Right renal pelvis (tissue), 4 donors: ENCODE measurements at regions not wholly inside any gene's neighbourhood (a gene's known extent, or its start where the extent isn't known, plus 50 kb on each side); places are given as distances from the start of the nearest gene placed in this dataset.

Experiments used
- DNase-seq, 4 donors: peaks; one replicate each; pipeline ENCODE4 v3.0.0-alpha.2; 2013; ENCODE audit warnings: low read depth in 4 of 4, low spot score in 3 of 4, missing footprints in 1 of 4

DNA sequence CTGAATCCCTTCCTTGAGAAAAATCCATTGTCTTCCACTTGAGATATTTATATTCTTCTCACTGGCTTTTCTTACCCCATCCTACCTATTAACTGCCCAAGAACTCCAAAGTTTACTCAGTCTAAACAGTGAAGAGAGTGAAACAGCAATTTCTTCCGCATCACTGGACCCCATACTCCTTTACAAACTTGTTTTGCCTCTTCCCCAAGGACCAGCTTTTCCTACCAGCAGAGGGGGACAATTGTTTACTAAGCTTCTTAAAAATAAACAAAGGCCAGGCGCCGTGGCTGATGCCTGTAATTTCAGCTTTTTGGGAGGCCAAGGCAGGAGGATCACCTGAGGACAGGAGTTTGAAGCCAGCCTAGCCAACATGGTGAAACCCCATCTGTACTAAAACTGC lies 52.0 kb downstream of the LRATD1 start:
- no peak for DNase-seq

DNA sequence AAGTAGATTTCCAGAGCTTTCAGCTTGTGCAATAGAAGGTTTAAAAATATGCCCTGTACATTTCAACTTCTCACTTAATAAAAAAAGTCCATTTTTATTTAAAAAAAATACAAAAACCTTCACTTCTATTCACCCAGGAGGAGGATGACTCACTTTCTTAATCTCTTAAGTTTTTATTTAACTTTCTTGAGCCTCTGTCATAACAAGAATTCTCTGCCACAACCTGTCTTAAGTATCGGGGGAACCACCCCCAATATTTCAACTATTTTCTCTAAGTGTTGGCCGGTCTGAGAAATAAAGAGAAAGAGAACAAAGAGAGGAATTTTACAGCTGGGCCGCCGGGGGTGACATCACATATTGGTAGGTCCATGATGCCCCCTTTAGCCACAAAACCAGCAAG lies 58.4 kb downstream of the LRATD1 start:
- DNase-seq = no peak

DNA sequence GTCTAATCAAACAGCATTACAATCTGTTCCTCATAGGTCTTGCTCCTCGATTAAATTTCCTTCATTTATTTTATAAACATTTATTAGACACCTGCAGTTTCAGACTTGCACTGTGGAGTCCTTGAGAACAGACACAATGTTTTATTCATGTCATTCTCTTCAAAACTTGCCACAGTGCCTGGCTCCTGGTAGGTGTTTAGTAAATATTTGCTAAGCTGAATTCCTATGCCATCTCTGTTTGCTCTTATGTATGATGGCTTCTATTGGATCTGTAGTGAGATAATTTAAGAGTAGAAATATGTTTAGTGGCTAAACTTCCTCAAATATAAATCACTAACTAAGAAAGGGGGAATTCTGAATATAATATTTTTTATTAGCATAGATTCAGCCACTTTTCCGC lies 61.4 kb downstream of the LRATD1 start:
- DNase-seq = no peak

DNA sequence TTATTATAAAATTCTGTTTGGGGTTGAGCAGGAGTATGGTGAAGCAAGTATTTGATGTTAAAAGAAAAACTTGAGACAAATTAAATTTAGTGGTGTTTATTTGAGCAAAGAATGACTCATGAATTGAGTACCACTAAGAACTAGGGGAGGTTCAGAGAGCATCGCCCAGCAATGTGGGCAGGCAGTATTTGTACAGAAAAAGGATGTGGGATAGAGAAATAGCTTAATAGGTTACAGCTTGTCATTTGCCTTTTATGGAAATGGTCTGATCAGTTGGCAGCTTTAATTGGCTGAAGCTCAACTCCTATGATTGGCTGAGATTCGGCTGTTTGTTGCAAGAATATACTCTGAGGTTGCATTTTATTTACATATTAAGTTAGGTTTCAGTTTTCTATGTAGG lies 68.2 kb downstream of the LRATD1 start:
- no peak for DNase-seq

DNA sequence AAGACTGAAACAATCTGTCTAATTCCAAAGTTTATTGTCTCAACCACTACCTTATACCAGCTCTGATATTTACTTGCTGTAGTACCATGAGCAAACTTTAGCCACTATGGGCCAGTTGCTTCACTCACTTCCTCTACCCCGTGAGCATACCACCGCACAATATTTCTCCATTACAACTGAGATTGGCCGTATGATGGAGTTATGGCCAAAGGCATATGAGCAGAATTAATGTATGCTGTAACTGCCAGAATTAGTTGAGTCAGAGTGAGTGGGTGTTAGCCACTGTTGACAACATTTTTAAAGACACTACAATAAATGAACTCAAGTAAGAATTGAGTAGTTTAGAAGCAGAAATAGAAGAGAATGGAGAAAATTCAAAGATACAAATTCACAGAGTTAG lies 69.7 kb downstream of the LRATD1 start:
- no peak for DNase-seq

DNA sequence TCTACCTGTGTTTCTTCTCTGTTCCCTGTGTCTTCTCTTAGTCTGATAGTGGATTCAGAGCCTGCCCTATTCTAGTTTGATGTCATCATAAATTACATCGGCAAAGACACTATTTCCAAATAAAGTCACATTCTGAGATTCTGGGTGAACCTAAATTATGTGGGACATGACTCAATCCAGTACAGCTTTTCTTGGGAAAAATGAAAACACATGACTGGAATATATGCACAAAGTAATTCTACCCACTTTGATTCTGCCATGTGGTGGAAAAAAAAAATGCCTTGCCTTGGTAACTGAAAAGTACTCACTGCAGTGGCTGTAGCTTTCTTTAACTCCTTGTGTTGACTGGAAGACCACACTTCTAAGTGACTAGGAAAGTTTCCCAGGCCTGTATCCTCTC lies 73.7 kb downstream of the LRATD1 start:
- no peak for DNase-seq

DNA sequence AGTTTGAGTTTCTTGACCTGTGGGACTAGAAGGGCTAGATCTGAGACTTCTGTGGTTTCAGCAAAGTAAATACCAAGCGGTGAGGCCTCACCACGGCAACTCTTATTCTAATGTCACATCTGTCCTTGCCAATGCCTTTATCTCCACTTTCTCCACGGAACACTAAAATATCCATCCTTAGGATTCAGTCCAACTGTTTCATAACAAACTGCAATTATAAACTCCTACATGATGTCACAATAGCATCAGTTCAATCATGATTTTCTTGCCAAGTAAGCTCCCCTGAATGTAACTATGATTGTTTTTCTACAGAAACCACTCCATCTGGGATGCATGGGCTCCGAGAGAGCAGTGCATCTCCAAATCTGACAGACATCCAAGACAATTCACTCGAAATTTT lies 79.6 kb downstream of the LRATD1 start:
- DNase-seq = no peak

DNA sequence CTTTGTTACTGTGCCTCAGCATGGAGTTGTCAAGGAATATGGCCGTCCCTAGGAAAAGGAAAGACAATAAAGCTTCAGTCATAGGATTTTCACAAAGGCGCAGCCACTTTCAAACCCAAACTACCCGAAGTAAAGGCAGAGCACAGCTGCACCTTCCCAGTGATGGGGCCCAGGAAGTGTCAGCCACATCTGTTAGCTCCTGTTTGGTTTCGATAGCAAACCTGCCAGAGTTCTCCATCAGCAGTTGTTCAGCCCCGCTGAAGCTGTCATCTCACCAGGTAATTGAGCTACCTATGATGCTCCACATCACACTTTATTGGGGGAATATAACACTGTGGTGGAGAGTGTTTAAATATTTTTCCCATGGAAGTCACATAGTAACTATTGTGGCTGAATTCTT lies 80.7 kb downstream of the LRATD1 start:
- DNase-seq = no peak

DNA sequence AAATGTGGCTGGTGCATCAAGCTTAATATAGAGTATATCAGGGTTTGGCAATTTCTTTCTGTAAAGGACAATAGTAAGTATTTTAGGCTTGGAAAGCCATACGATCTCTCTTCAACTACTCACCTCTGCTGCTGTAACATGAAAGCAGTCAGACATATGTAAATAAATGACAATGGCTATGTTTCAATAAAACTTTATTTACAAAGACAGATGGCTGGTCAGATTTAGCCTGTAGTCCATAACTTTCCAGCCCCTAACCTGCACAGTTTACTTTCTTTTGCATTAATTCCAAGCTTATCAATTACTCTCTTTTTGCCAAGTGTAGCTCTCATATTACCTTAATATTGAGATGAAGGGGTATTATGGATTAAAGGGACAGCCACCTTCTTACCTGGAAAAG lies 83.1 kb downstream of the LRATD1 start:
- no peak for DNase-seq

DNA sequence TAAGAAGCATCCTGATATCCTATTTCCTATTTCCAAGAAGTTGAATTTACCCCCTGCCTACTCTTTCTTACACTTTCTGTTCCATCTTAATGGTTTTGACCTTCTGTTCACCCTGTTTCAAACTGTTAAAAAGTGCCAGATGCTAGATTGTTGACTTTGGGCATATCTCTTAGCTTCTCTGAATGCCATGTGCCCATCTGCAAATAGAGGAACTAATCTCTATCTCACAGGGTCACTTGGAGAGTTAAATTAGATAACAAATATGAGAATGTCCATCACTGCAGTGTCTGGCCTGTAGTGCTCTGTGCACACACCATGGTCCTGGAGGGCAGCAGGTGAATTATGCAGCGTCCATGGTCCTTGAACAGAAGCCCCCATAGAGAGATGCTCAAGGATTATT lies 83.8 kb downstream of the LRATD1 start:
- no peak for DNase-seq

DNA sequence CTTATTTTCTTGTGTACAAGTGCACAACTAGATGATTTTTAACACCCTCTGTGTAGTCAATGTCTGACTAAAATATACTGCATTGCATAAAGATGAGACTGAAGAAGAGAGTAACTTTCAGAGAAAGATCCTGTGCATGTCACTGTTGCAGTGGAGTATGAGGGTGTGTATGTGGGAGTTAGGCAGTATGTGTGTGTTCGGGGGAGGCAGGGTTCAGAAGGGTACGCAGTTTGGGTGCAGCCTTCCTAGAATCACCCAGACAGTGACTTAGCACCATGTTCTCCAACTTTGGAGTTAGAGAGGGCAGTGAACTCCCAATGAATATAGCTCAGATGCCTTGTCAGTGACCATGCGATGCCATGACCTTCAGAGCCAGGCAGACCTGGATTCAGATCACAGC lies 84.6 kb downstream of the LRATD1 start:
- DNase-seq = no peak

DNA sequence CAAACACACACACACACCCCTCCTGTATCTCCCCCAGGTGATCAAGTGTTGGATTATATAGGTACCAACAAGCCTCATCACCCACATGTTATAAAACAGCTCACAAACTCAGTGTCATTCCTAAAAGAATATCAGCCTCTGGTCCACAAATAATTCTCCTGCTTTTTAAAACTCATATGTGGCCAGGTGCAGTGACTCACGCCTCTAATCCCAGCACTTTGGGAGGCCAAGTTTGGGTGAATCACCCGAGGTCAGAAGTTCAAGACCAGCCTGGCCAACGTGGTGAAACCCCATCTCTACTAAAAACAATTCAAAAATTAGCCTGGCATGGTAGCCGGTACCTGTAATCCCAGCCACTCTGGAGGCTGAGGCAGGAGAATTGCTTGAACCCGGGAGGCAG lies 87.8 kb downstream of the LRATD1 start:
- no peak for DNase-seq

DNA sequence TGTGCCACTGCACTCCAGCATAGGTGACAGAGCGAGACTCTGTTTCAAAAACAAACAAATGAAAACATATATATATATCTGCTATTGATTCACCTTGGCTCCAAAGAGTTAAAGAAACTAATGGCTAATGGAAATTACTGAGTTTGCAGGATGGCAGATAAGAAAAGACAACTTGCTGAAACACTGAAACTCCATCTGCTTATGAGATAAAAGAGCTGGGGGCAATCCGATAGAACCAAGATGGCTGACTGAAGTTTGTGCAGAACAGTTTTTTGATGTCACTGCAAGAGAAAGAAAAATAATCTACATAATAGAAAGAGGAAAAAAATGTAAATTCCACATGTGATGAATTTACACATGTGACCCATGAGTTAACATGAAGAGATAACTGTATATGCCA lies 88.2 kb downstream of the LRATD1 start:
- no peak for DNase-seq

DNA sequence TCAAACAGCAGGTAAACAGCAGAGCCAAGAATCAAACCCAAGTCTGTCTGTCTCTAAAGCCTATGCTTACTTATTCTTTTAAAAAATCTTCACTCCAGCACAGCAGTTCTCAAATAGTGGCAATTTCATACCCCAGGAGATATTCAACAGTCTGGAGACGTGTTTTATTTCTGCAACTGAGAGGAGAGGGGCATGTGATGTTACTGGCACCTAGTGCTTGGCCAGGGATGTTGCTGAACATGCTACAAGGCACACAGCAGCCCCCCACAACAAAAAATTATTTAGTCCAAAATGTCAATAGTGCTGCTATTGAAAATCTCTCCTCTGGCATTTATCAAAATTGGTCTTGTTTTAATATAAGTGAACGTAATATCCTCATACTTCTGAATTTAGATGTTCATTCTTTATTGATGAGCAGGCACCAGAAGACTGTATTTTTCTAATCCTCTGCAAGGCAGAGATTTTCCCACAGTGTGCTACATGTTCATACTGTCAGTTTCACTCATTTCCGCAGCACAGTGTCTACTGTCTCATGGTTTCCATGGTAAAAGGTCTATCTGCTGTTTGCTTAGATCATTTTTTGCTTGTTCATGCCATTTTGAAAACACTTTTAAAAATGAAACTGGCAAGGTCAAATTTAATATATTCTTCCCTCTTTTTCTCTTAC lies 90.5 kb downstream of the LRATD1 start:
- DNase-seq = no peak

DNA sequence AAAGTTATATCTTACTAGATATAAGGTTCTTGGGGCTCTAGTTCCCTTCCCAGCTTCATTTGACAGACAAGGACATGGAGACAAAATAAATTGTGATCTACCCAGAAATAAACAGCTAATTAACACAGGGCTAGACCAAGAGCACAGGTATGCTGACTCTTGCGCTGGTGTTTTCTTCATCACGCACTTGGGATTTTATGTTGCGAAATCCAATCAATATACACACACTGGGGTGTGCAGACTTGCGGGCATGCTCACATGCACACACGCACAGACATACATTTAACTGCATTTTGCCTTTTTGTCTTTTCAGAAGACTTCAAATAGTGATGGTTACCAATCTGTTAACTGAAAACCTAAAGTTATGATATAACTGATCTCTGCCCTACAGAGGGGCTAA lies 91.2 kb downstream of the LRATD1 start:
- DNase-seq = no peak

DNA sequence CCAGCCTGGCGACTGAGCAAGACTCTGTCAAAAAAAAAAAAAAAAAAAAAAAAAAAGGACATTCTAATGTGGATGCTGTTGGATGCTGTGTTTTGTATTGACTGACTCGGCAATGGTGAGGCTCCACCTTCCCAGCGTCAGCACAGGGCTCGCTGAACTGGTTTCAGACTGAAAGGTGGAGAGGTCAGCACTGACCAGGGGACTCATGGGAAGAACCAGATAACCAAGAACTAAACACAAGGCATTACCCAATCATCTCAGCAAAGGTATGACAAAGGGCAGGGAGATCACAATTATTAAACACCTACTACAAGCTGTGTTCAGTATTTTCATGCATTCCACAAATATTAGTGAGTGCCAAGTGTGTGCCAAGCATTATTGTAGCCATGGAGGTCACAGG lies 103.2 kb downstream of the LRATD1 start:
- no peak for DNase-seq

DNA sequence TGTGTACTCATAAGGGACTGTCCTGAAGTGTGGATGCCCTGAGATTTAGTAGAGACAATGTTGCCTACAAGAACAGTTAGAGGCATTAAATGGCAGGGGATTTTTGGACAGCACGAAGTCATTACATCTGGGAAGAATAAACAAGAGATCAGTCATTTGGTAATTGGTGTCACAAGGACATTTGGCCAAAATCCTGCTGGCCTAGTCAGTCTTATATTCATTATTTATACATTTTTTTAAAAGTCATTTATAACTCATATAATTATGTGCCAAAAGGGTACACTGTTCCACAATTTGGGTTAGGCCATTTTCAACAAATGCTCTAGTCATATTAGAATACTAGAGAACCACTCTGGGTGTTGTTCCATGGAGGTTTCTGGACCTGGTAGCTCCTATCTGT lies 104.7 kb downstream of the LRATD1 start:
- DNase-seq = no peak

DNA sequence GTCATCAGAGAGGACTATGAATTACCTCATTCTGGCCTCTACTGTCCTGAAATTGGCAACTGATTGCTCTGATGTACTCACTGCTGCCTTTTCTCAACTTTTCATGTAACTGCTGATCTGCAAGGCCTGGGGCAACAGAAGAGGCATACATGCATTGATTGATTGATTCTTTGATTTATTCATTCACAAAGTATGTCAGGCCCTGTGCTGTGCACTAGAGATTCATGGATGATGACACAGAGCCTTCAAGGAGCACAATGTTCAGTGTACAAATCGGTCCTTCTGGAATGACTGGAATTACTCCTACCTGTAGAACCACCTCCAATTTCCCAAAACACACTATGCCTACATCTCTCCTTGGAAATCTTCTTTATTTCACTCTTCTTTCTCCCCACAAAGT lies 111.3 kb downstream of the LRATD1 start:
- no peak for DNase-seq

DNA sequence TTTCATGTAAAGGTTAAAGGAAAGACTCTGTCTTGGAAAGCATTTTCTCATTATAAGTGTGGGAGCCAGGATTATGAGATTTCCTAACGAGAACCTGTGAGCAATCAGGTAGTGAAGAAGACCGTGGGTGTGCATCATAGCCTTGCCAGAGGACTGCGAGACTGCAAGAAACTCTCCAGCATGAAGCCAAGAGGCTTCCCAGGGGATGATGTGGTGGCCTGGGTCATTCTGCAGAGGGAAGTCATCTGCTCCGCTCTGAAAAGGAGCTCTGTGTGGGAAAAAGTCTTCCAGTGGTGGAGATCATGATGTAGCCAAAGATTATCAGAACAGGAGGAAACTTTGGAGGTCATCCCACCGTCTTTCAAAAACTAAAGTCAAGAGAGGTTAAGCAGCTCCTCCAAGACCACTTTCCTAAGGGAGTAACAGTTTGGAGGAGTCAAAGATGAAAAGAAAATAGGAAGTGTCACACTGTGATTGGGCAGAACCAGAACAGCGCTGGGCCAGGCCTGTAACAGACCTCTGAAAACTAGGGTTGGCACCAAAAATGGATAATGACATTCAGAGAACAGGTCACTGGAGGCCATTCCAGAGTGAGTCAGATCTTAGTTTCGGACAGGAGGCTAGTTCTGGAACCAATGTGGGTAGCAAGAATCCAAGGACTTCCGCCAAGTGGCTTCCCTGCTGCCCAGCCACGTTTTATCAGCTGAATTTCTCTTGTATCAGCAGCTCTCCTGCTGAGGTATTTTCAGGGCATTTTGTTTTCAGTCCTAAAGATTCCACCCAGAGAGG lies 113.0 kb downstream of the LRATD1 start:
- DNase-seq = no peak

DNA sequence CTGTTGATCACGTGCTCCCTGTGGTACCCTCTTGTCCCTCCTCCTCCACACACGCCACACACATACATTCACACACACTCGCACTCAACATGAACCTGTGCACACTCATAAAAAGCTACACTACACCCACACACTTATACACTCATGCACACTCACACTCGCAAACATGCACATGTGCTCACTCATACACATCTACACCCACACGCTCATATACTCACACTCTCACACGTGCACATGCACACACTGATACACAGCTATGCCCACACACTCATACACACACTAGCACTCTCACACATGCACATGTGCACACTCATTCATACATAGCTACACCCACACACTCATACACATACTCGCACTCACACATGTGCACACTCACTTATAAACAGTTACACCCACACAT lies 113.6 kb downstream of the LRATD1 start:
- DNase-seq = no peak

DNA sequence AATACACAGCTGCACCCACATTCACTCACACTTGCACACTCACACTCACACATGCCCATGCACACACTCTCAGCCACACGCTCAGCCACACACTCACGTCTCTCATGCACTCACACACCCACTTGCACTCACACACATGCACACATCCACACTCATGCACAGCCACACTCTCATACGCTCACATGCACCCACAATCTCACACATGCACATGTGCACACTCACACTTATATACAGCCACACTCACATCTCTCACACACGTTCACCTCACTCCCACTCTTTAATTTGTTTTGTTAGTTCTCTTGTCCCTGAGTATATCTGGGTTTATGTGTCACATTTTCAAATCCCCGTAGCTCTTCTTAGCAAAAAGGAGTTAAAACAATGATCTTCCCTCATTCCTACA lies 114.9 kb downstream of the LRATD1 start:
- DNase-seq = no peak

DNA sequence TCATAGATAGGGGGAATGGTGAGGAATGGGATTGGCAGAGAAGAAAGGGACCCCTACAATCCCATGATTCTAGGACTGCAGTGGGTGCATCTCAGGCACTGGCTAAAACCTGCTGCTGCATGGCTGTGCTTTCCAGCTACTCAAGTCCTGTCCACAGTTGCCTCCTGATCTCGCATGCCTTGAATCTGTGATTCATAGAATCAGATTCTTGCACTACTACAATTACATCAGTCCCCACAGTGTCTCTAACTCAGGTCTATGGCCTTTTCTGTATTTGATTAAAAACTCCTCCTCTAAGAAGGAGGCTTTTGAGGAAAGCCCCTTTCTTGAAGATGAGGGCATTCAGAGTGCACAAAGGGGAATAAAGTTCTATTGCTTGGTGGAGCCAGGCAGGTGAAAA lies 117.4 kb downstream of the LRATD1 start:
- no peak for DNase-seq

DNA sequence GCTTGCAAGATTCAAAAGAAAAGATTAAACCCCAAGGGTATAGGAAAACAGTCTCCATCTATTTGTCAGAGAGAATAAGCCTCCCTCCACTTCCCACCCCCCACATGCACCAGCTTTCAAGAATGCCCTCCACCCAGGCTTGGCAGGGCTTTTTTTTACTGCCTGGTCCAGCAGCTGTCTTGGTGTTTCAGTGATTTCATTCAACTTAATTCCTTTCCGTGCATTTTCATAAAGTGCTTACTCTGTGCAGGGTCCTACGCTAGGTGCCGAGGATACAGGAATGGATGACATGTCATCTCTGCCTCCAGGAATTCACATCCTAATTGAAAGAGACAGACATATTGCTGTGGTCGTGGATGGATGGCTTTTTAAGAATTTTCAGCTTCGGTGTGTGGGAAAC lies 117.9 kb downstream of the LRATD1 start:
- no peak for DNase-seq
